ENCODE measurements at regions not wholly inside any gene's neighbourhood (a gene's known extent, or its start where the extent isn't known, plus 50 kb on each side); places are given as distances from the start of the nearest gene placed in this dataset.

GRCh38 chr7:25304691-25305090, 76.4 kb upstream of the NPVF start:
- Mint-ChIP-seq H3K4me1 (ENCODE audit: low read depth) (no peaks in the 10 kb centered on the region), H3K9me3 (no peaks in the 10 kb centered on the region), H3K27me3 (peaks cover 4% of the 10 kb centered on the region), H3K4me3 (no peak overlapping the region), H3K27ac (no peak overlapping the region), H3K36me3 (ENCODE audit: low read depth) (no peaks in the 10 kb centered on the region)
- H3K27me3 ChIP-seq (ENCODE audit: control insufficient read depth in 1 of 2, insufficient read depth in 2 of 2, low read length in 2 of 2), result no peaks in the 10 kb centered on the region
- POLR2A ChIA-PET, result no interaction called here
- no peak overlapping the region for H3K4me3 ChIP-seq (ENCODE audit: low read length)
- no peaks in the 10 kb centered on the region for H3K9me3 ChIP-seq (ENCODE audit: control insufficient read depth in 1 of 2, insufficient read depth in 1 of 2, low read length in 2 of 2)
- no peak for ATAC-seq (ENCODE audit: poor library complexity)
- CTCF ChIA-PET, result no interaction called here
- H3K4me1 ChIP-seq (ENCODE audit: insufficient read depth, low read length), result no peaks in the 10 kb centered on the region
- intact Hi-C loops (cut with DNase I, micrococcal nuclease), result no loop called here
- DNase-seq, result no peak
- H3K27ac ChIP-seq (ENCODE audit: low read depth in 1 of 2, low read length in 2 of 2), result no peak overlapping the region
- H3K36me3 ChIP-seq (ENCODE audit: insufficient read depth, low read length), result no peaks in the 10 kb centered on the region
- TF ChIP-seq CTCF (IDR thresholded peaks at IDR 0.05), result no peak

- no peak overlapping the region for H3K27ac Mint-ChIP-seq
- H3K36me3 Mint-ChIP-seq (ENCODE audit: low read depth), result no peaks in the 10 kb centered on the region
- ChIA-PET POLR2A (no interaction called here), CTCF (no interaction called here)
- no peaks in the 10 kb centered on the region for H3K4me1 ChIP-seq (ENCODE audit: insufficient read depth, low read length)
- peaks cover 4% of the 10 kb centered on the region for H3K27me3 Mint-ChIP-seq
- H3K36me3 ChIP-seq (ENCODE audit: insufficient read depth, low read length), result no peaks in the 10 kb centered on the region
- no peak overlapping the region for H3K4me3 ChIP-seq (ENCODE audit: low read length)
- no peaks in the 10 kb centered on the region for H3K4me1 Mint-ChIP-seq (ENCODE audit: low read depth)
- H3K27ac ChIP-seq (ENCODE audit: low read depth in 1 of 2, low read length in 2 of 2), result no peak overlapping the region
- no peak overlapping the region for H3K4me3 Mint-ChIP-seq
- DNase-seq, result no peak
- no peaks in the 10 kb centered on the region for H3K9me3 Mint-ChIP-seq
- intact Hi-C loops (cut with DNase I, micrococcal nuclease), result no loop called here
- ATAC-seq (ENCODE audit: poor library complexity), result no peak
- TF ChIP-seq CTCF (IDR thresholded peaks at IDR 0.05), result no peak
- H3K27me3 ChIP-seq (ENCODE audit: control insufficient read depth in 1 of 2, insufficient read depth in 2 of 2, low read length in 2 of 2), result no peaks in the 10 kb centered on the region
- H3K9me3 ChIP-seq (ENCODE audit: control insufficient read depth in 1 of 2, insufficient read depth in 1 of 2, low read length in 2 of 2), result no peaks in the 10 kb centered on the region
Measured at GRCh38 chr7:25305831-25306230, 77.5 kb upstream of the NPVF start.

GRCh38 chr7:25307624-25308023, 79.3 kb upstream of the NPVF start:
- H3K36me3 ChIP-seq (ENCODE audit: insufficient read depth, low read length), result no peaks in the 10 kb centered on the region
- Mint-ChIP-seq H3K27ac (no peak overlapping the region), H3K27me3 (peaks cover 4% of the 10 kb centered on the region), H3K9me3 (no peaks in the 10 kb centered on the region), H3K4me3 (no peak overlapping the region), H3K36me3 (ENCODE audit: low read depth) (no peaks in the 10 kb centered on the region), H3K4me1 (ENCODE audit: low read depth) (no peaks in the 10 kb centered on the region)
- no peak for TF ChIP-seq CTCF (IDR thresholded peaks at IDR 0.05)
- intact Hi-C loops (cut with DNase I, micrococcal nuclease), result no loop called here
- ChIA-PET POLR2A (no interaction called here), CTCF (no interaction called here)
- H3K27me3 ChIP-seq (ENCODE audit: control insufficient read depth in 1 of 2, insufficient read depth in 2 of 2, low read length in 2 of 2), result no peaks in the 10 kb centered on the region
- ATAC-seq (ENCODE audit: poor library complexity) (no peak), DNase-seq (no peak)
- H3K4me1 ChIP-seq (ENCODE audit: insufficient read depth, low read length), result no peaks in the 10 kb centered on the region
- no peaks in the 10 kb centered on the region for H3K9me3 ChIP-seq (ENCODE audit: control insufficient read depth in 1 of 2, insufficient read depth in 1 of 2, low read length in 2 of 2)
- no peak overlapping the region for H3K4me3 ChIP-seq (ENCODE audit: low read length)
- H3K27ac ChIP-seq (ENCODE audit: low read depth in 1 of 2, low read length in 2 of 2), result no peak overlapping the region
